ENCODE measurements at regions not wholly inside any gene's neighbourhood (a gene's known extent, or its start where the extent isn't known, plus 50 kb on each side); places are given as distances from the start of the nearest gene placed in this dataset.

DNA sequence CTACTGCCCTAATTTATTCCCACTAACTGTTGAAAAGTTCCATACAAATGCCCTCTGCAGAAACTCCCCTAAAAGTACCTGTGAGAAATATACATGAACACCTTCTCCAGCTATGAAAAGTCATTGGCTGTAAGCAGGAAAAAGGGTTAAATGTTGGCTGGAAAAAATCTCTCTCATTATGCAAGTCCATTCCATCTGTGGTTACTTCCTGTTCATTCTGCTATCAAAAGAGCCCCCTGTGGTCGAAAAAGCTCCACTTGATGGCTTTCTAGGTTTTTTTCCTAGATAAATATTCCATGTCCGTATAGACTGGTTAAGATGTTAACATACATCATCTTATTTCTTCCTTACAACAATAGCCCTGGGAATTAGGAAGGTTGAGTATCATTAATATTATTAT lies 56.2 kb upstream of the AKAP13 start:
- no peak for TF ChIP-seq CTCF (conservative IDR thresholded peaks at IDR 0.05; ENCODE audit: low read depth, low read length)
- no peak for TF ChIP-seq POLR2A (IDR thresholded peaks at IDR 0.05; ENCODE audit: low read depth, low read length)
- no peak for TF ChIP-seq CEBPB (IDR thresholded peaks at IDR 0.05; ENCODE audit: low read depth, low read length)
- TF ChIP-seq NFE2L2 (IDR thresholded peaks at IDR 0.05; ENCODE audit: low read depth, low read length): no peak
- TF ChIP-seq, protein P1, sequence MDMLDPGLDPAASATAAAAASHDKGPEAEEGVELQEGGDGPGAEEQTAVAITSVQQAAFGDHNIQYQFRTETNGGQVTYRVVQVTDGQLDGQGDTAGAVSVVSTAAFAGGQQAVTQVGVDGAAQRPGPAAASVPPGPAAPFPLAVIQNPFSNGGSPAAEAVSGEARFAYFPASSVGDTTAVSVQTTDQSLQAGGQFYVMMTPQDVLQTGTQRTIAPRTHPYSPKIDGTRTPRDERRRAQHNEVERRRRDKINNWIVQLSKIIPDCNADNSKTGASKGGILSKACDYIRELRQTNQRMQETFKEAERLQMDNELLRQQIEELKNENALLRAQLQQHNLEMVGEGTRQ (IDR thresholded peaks at IDR 0.05; ENCODE audit: low read depth, low read length): no peak
- TF ChIP-seq RAD21 (IDR thresholded peaks at IDR 0.05; ENCODE audit: low read length): no peak

All from IMR-90 (cell line).